IMR-90 (cell line): ENCODE measurements at regions not wholly inside any gene's neighbourhood (a gene's known extent, or its start where the extent isn't known, plus 50 kb on each side); places are given as distances from the start of the nearest gene placed in this dataset.

Experiments used
- ATAC-seq: fragments of 200-7000 bp; cut with Tn5 transposase; 2 replicates; pipeline ENCODE4 v1.9.1; 2020; ENCODE audit warnings: low read depth, mild to moderate bottlenecking, moderate library complexity
- BruUV-seq: library from RNA; stranded (reverse); fragments of 400-500 nt; replicated peaks from 2 replicates; lab custom pipeline; 2021; lab: Mats Ljungman, UMichigan
- CTCF ChIA-PET: fragments of 300-600 bp; formaldehyde crosslinking; extraction: SDS; loops from one replicate; lab custom pipeline; 2021; ENCODE audit warnings: antibody characterized with exemption; lab: Yijun Ruan, JAX
- POLR2A ChIA-PET: fragments of 300-600 bp; sonication (Branson Sonifier 250); formaldehyde crosslinking; loops from one replicate; lab custom pipeline; 2022; ENCODE audit warnings: antibody characterized with exemption; ENCODE audit not compliant: unreplicated experiment; lab: Charles Lee
- DNase-seq: peaks from one replicate; pipeline ENCODE4 v3.0.0; 2013
- H2AFZ ChIP-seq: replicated peaks from 2 replicates; pipeline ENCODE3; 2013; ENCODE audit warnings: low read length, mild to moderate bottlenecking; ENCODE audit not compliant: poor library complexity
- H2AK5ac ChIP-seq: 2 replicates; pipeline ENCODE4 v1.6.1; 2013; ENCODE audit warnings: low read depth, low read length, inconsistent platforms
- H2AK9ac ChIP-seq: replicated peaks from 2 replicates; pipeline ENCODE3; 2013; ENCODE audit warnings: mild to moderate bottlenecking, low read depth, low read length, moderate library complexity; ENCODE audit not compliant: poor library complexity
- H2BK120ac ChIP-seq: 2 replicates; pipeline ENCODE4 v1.6.1; 2013; ENCODE audit warnings: low read depth, low read length, inconsistent platforms
- H2BK15ac ChIP-seq: 3 replicates; pipeline ENCODE4 v1.6.1; 2013; ENCODE audit warnings: low read depth, low read length, inconsistent platforms
- H2BK20ac ChIP-seq: 2 replicates; pipeline ENCODE4 v1.6.1; 2013; ENCODE audit warnings: low read depth, mild to moderate bottlenecking, inconsistent platforms, low read length, moderate library complexity
- H2BK5ac ChIP-seq: 2 replicates; pipeline ENCODE4 v1.6.1; 2013; ENCODE audit warnings: mild to moderate bottlenecking, low read depth, low read length, inconsistent platforms; ENCODE audit not compliant: poor library complexity, severe bottlenecking
- H3K14ac ChIP-seq: replicated peaks from 2 replicates; pipeline ENCODE4 v1.6.1; 2013; ENCODE audit warnings: low read depth, low read length, inconsistent platforms
- H3K18ac ChIP-seq: 2 replicates; pipeline ENCODE4 v1.6.1; 2013; ENCODE audit warnings: low read depth, low read length, control low read depth
- H3K23ac ChIP-seq: 2 replicates; pipeline ENCODE4 v1.6.1; 2013; ENCODE audit warnings: low read depth, low read length, inconsistent platforms
- H3K27ac ChIP-seq: 2 replicates; pipeline ENCODE4 v1.5.1; 2013; ENCODE audit warnings: mild to moderate bottlenecking, control low read depth, low read length; ENCODE audit not compliant: insufficient read depth
- H3K27me3 ChIP-seq: 2 replicates; pipeline ENCODE4 v1.6.1; 2013; ENCODE audit warnings: low read length; ENCODE audit not compliant: control insufficient read depth, insufficient read depth
- H3K36me3 ChIP-seq: 2 replicates; pipeline ENCODE4 v1.6.1; 2013; ENCODE audit warnings: low read length, mixed read lengths; ENCODE audit not compliant: control insufficient read depth, insufficient read depth
- H3K4ac ChIP-seq: 2 replicates; pipeline ENCODE4 v1.6.1; 2013; ENCODE audit warnings: low read depth, low read length, inconsistent platforms
- H3K4me1 ChIP-seq: 2 replicates; pipeline ENCODE4 v1.6.1; 2013; ENCODE audit warnings: low read length, mixed read lengths; ENCODE audit not compliant: control insufficient read depth, insufficient read depth
- H3K4me2 ChIP-seq: 2 replicates; pipeline ENCODE4 v1.6.1; 2013; ENCODE audit warnings: low read depth, mild to moderate bottlenecking, control low read depth, low read length, moderate library complexity
- H3K4me3 ChIP-seq: 2 replicates; pipeline ENCODE4 v1.5.1; 2013; ENCODE audit warnings: low read depth, mild to moderate bottlenecking, control low read depth, low read length, moderate library complexity; ENCODE audit not compliant: insufficient read depth
- H3K56ac ChIP-seq: 2 replicates; pipeline ENCODE4 v1.6.1; 2013; ENCODE audit warnings: low read length, inconsistent platforms; ENCODE audit not compliant: insufficient read depth; ENCODE audit errors: extremely low read depth
- H3K79me1 ChIP-seq, 2 experiments: 2 replicates each; pipeline ENCODE4 v1.6.1; 2013; ENCODE audit warnings: low read length in 2 of 2, inconsistent platforms in 1 of 2, low read depth in 1 of 2
- H3K9ac ChIP-seq: 2 replicates; pipeline ENCODE4 v1.6.1; 2013; ENCODE audit warnings: low read depth, low read length, control low read depth
- H3K9me1 ChIP-seq: 2 replicates; pipeline ENCODE4 v1.6.1; 2013; ENCODE audit warnings: low read length, inconsistent platforms; ENCODE audit not compliant: insufficient read depth
- H3K9me3 ChIP-seq: 2 replicates; pipeline ENCODE4 v1.6.1; 2013; ENCODE audit warnings: low read length; ENCODE audit not compliant: control insufficient read depth, insufficient read depth
- H4K20me1 ChIP-seq: 2 replicates; pipeline ENCODE4 v1.6.1; 2013; ENCODE audit warnings: low read length, inconsistent platforms; ENCODE audit not compliant: insufficient read depth
- H4K5ac ChIP-seq: 2 replicates; pipeline ENCODE4 v1.6.1; 2013; ENCODE audit warnings: mild to moderate bottlenecking, low read depth, low read length, control low read depth
- H4K8ac ChIP-seq, 2 experiments: 2 replicates each; pipeline ENCODE4 v1.6.1; 2013; ENCODE audit warnings: low read depth in 2 of 2, low read length in 2 of 2, control low read depth in 1 of 2, inconsistent platforms in 1 of 2
- H4K91ac ChIP-seq: 2 replicates; pipeline ENCODE4 v1.6.1; 2013; ENCODE audit warnings: low read depth, low read length, inconsistent platforms; ENCODE audit not compliant: insufficient read depth
- CEBPB ChIP-seq: IDR thresholded peaks from 2 replicates; pipeline ENCODE4 v1.6.1; 2012; ENCODE audit warnings: low read depth, low read length, improper control_type of control experiment
- CTCF ChIP-seq: conservative IDR thresholded peaks from 2 replicates; pipeline ENCODE4 v1.5.1; 2012; ENCODE audit warnings: mild to moderate bottlenecking, low read depth, low read length, improper control_type of control experiment
- MAZ ChIP-seq: IDR thresholded peaks from 2 replicates; pipeline ENCODE4 v1.6.1; 2012; ENCODE audit warnings: low read depth, mild to moderate bottlenecking, low read length, improper control_type of control experiment, moderate library complexity, borderline replicate concordance
- MXI1 ChIP-seq: IDR thresholded peaks from 2 replicates; pipeline ENCODE4 v1.6.1; 2012; ENCODE audit warnings: low read depth, mild to moderate bottlenecking, low read length, moderate library complexity, borderline replicate concordance
- POLR2A ChIP-seq: IDR thresholded peaks from 2 replicates; pipeline ENCODE4 v1.6.1; 2012; ENCODE audit warnings: mild to moderate bottlenecking, low read depth, low read length
- RCOR1 ChIP-seq: IDR thresholded peaks from 2 replicates; pipeline ENCODE4 v1.6.1; 2012; ENCODE audit warnings: mild to moderate bottlenecking, low read length, improper control_type of control experiment; ENCODE audit not compliant: insufficient replicate concordance
- WGBS, 2 experiments: methylation state at CpG; one replicate each; pipeline versions ENCODE4 v1.1.5 to v1.1.7; 2013; ENCODE audit warnings: missing lambda C conversion rate in 2 of 2; ENCODE audit not compliant: insufficient read length in 1 of 2; ENCODE audit errors: extremely low coverage in 2 of 2; 5-methylcytosine and 5-hydroxymethylcytosine counted together
- dilution Hi-C: fragments of 300-500 bp; cut with HindIII; formaldehyde crosslinking; loops from one replicate; pipeline ENCODE4 v1.14.3; 2018; ENCODE audit warnings: low sequenced_read_pairs; ENCODE audit not compliant: unreplicated experiment
- in situ Hi-C: fragments of 300-500 bp; cut with MboI; formaldehyde crosslinking; loops from 3 replicates; pipeline ENCODE4 v1.14.3; 2019; ENCODE audit warnings: low sequenced_read_pairs, inconsistent platforms, mixed read lengths
- intact Hi-C: fragments of 100-400 bp; cut with micrococcal nuclease; formaldehyde crosslinking; loops from 2 replicates; pipeline ENCODE4 v1.10.0; 2022

- Histone ChIP-seq H3K27ac (peak overlapping the region; percentile 90), H3K36me3 (peaks cover 3% of the 10 kb centered on the region; the same call in 1 of the 2 replicates), H3K9ac (peak overlapping the region; percentile 76; the same call in 1 of the 2 replicates), H3K9me1 (peaks cover 40% of the 10 kb centered on the region), H3K18ac (peak overlapping the region; percentile 55), H3K23ac (peak overlapping the region; percentile 94), H3K56ac (peak overlapping the region; percentile 74), H4K91ac (peak overlapping the region; percentile 95), H3K4me3 (no peak overlapping the region), H2AFZ (peak overlapping the region; percentile 85), H4K20me1 (peaks cover 5% of the 10 kb centered on the region), H2AK5ac (peak overlapping the region; percentile 74), H3K27me3 (no peaks in the 10 kb centered on the region), H3K14ac (peak overlapping the region; percentile 99), H3K79me1 (peaks cover 40 to 87% of the 10 kb centered on the region in 2 experiments), H2BK5ac (peak overlapping the region; percentile 81), H3K4me1 (peaks cover 44% of the 10 kb centered on the region), H3K9me3 (no peaks in the 10 kb centered on the region), H4K5ac (peak overlapping the region; percentile 82; the same call in 1 of the 2 replicates), H3K4ac (peak overlapping the region; percentile 94), H2BK15ac (peak overlapping the region; percentile 67; the same call in 2 of the 3 replicates), H3K4me2 (peak overlapping the region; percentile 88), H2AK9ac (peak overlapping the region; percentile 92), H2BK20ac (peak overlapping the region; percentile 97), H2BK120ac (peak overlapping the region; percentile 95), H4K8ac (peak overlapping the region; percentile 79 to 96)
- DNase-seq (peak; percentile 72), ATAC-seq (peak; percentile 13)
- intact Hi-C loops (loop anchor here (2.0 to 10.0 kb wide), 5 partner anchors 59 to 587 kb away; partner anchors contain the start of gene AKIP1), dilution Hi-C loops (no loop called here), in situ Hi-C loops (no loop called here)
- TF ChIP-seq CEBPB = peak; percentile 58
- no peak for TF ChIP-seq MAZ
- TF ChIP-seq RCOR1 = no peak
- TF ChIP-seq POLR2A = no peak
- TF ChIP-seq CTCF = no peak
- no peak for TF ChIP-seq MXI1
- WGBS, 2 experiments = no CpG with 5 or more reads among the region's 1 CpG
- ChIA-PET POLR2A (interaction anchor here (0.6 to 1.6 kb wide), 3 partner anchors 55 to 96 kb away, joined by 3 to 6 read pairs (median 4); no protein-coding TSS in a partner anchor), CTCF (interaction anchor here (0.8 kb wide), 1 partner anchor 90 kb away, joined by 3 read pairs; no protein-coding TSS in a partner anchor)
- BruUV-seq = no TSS peak
These were observed 99.4 kb upstream of the AKIP1 start for GRCh38 chr11:8811571-8811970.
